HG03457 (cell line): ENCODE measurements at regions not wholly inside any gene's neighbourhood (a gene's known extent, or its start where the extent isn't known, plus 50 kb on each side); places are given as distances from the start of the nearest gene placed in this dataset.

Experiments
- ATAC-seq: cut with Tn5 transposase; IDR thresholded peaks from one replicate; pipeline ENCODE4 v1.9.1; 2021; ENCODE audit warnings: moderate number of reproducible peaks; ENCODE audit not compliant: unreplicated experiment

GRCh38 chr12:81819991-81820633, 61.0 kb upstream of the PPFIA2 start:
- ATAC-seq, result no peak

- ATAC-seq, result no peak
These were observed 56.5 kb upstream of the PPFIA2 start for GRCh38 chr12:81815611-81816010.

- no peak for ATAC-seq
These were observed 52.6 kb upstream of the PPFIA2 start for GRCh38 chr12:81811778-81812125.

GRCh38 chr12:81811061-81811777, 52.1 kb upstream of the PPFIA2 start:
- ATAC-seq, result no peak

GRCh38 chr12:81809829-81810595, 50.9 kb upstream of the PPFIA2 start:
- peak; percentile 93 for ATAC-seq

- ATAC-seq, result no peak
These were observed 50.1 kb upstream of the PPFIA2 start for GRCh38 chr12:81809113-81809777.
